ENCODE measurements at regions not wholly inside any gene's neighbourhood (a gene's known extent, or its start where the extent isn't known, plus 50 kb on each side); places are given as distances from the start of the nearest gene placed in this dataset.

DNA sequence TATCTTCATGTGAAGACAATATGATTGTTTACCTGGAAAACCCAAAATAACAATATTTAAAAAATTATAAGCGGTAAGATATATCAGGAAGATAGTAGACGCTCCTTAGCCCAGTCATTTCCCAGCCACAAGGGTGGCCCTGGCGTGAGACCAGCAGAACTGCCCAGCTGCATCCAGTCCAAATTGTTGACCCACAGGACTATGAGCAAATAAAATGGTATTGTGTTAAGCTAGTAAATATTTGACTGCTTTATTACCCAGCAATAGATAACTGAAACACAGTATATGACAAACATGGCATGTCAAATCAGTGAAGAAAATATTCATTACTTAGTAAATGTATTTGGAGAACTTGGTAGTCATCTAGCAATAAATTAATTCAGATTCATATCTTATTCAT, 294.3 kb upstream of the SPAG17 start:
- TF ChIP-seq, protein P1, sequence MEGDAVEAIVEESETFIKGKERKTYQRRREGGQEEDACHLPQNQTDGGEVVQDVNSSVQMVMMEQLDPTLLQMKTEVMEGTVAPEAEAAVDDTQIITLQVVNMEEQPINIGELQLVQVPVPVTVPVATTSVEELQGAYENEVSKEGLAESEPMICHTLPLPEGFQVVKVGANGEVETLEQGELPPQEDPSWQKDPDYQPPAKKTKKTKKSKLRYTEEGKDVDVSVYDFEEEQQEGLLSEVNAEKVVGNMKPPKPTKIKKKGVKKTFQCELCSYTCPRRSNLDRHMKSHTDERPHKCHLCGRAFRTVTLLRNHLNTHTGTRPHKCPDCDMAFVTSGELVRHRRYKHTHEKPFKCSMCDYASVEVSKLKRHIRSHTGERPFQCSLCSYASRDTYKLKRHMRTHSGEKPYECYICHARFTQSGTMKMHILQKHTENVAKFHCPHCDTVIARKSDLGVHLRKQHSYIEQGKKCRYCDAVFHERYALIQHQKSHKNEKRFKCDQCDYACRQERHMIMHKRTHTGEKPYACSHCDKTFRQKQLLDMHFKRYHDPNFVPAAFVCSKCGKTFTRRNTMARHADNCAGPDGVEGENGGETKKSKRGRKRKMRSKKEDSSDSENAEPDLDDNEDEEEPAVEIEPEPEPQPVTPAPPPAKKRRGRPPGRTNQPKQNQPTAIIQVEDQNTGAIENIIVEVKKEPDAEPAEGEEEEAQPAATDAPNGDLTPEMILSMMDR (IDR thresholded peaks at IDR 0.05) = no peak
- no peak for TF ChIP-seq POLR2A (IDR thresholded peaks at IDR 0.05)
- TF ChIP-seq EP300 (IDR thresholded peaks at IDR 0.05) = no peak
